GM23338 (cell line): ENCODE measurements at regions not wholly inside any gene's neighbourhood (a gene's known extent, or its start where the extent isn't known, plus 50 kb on each side); places are given as distances from the start of the nearest gene placed in this dataset.
"Not testable (repeated sequence)": the region's sequence is repeated elsewhere in the genome, so short reads cannot be mapped to it uniquely, and the experiment has no call there.

Source experiments
- ATAC-seq: fragments of 200-7000 bp; cut with Tn5 transposase; 3 replicates; pipeline ENCODE4 v1.9.1; 2020
- DNase-seq: peaks from one replicate; pipeline ENCODE4 v3.0.0-alpha.2; 2015; ENCODE audit warnings: low spot score
- H2AFZ ChIP-seq: fragments of 200-600 bp; sonication (generic); 2 replicates; pipeline ENCODE4 v1.8.0; 2016; ENCODE audit warnings: antibody characterized with exemption, mild to moderate bottlenecking, moderate library complexity
- H3F3A ChIP-seq: fragments of 200-600 bp; sonication (generic); replicated peaks from 2 replicates; pipeline ENCODE4 v1.8.0; 2017; ENCODE audit warnings: antibody characterized with exemption, mixed run types, low read depth
- H3K27ac ChIP-seq: fragments of 200-600 bp; sonication (generic); 2 replicates; pipeline ENCODE4 v1.6.1; 2016; ENCODE audit warnings: low read depth
- H3K27me3 ChIP-seq: fragments of 200-600 bp; sonication (generic); 2 replicates; pipeline ENCODE4 v1.8.0; 2016; ENCODE audit warnings: mild to moderate bottlenecking, mixed run types, moderate library complexity; ENCODE audit not compliant: insufficient read depth
- H3K36me3 ChIP-seq: fragments of 200-600 bp; sonication (generic); 2 replicates; pipeline ENCODE4 v1.8.0; 2016; ENCODE audit warnings: mild to moderate bottlenecking; ENCODE audit not compliant: insufficient read depth
- H3K4me1 ChIP-seq: fragments of 200-600 bp; sonication (generic); 2 replicates; pipeline ENCODE4 v1.8.0; 2016; ENCODE audit warnings: mild to moderate bottlenecking, moderate library complexity; ENCODE audit not compliant: insufficient read depth
- H3K4me2 ChIP-seq: fragments of 200-600 bp; sonication (generic); 2 replicates; pipeline ENCODE4 v1.7.1; 2017; ENCODE audit warnings: mixed run types
- H3K4me3 ChIP-seq: fragments of 200-600 bp; sonication (generic); 2 replicates; pipeline ENCODE4 v1.6.1; 2016; ENCODE audit warnings: mixed run types
- H3K79me2 ChIP-seq: fragments of 200-600 bp; sonication (generic); replicated peaks from 2 replicates; pipeline ENCODE4 v1.8.0; 2017; ENCODE audit warnings: mild to moderate bottlenecking; ENCODE audit not compliant: insufficient read depth
- H3K9me2 ChIP-seq: fragments of 200-600 bp; sonication (generic); 2 replicates; pipeline ENCODE4 v1.8.0; 2017; ENCODE audit not compliant: insufficient read depth
- H4K20me1 ChIP-seq: fragments of 200-600 bp; sonication (generic); replicated peaks from 2 replicates; pipeline ENCODE4 v1.8.0; 2017; ENCODE audit warnings: mild to moderate bottlenecking; ENCODE audit not compliant: insufficient read depth
- H3K27ac Mint-ChIP-seq: 2 replicates; pipeline ENCODE4 v1.8.0; 2020; ENCODE audit warnings: inconsistent platforms, mild to moderate bottlenecking, moderate library complexity, mixed read lengths
- H3K27me3 Mint-ChIP-seq: 3 replicates; pipeline ENCODE4 v1.8.0; 2022; ENCODE audit warnings: low read depth, mild to moderate bottlenecking, moderate library complexity, mixed read lengths, inconsistent platforms; ENCODE audit not compliant: insufficient read depth, poor library complexity
- H3K36me3 Mint-ChIP-seq: 3 replicates; pipeline ENCODE4 v1.8.0; 2021; ENCODE audit warnings: low read depth, mild to moderate bottlenecking, inconsistent platforms, moderate library complexity, mixed read lengths
- H3K4me1 Mint-ChIP-seq: 3 replicates; pipeline ENCODE4 v1.8.0; 2020; ENCODE audit warnings: mild to moderate bottlenecking, inconsistent platforms, mixed read lengths
- H3K4me3 Mint-ChIP-seq: 3 replicates; pipeline ENCODE4 v1.8.0; 2021; ENCODE audit warnings: moderate library complexity, mild to moderate bottlenecking, inconsistent platforms, mixed read lengths
- H3K9me3 Mint-ChIP-seq: 3 replicates; pipeline ENCODE4 v1.8.0; 2020; ENCODE audit warnings: moderate library complexity, mild to moderate bottlenecking, inconsistent platforms, mixed read lengths
- CTCF ChIP-seq, 2 experiments: fragments of 200-600 bp in 1 of 2; sonication (generic) in 1 of 2; conservative IDR thresholded peaks; 2 replicates each; pipeline versions ENCODE4 v1.5.1 to v1.6.1; 2016 to 2017; ENCODE audit warnings: antibody characterized with exemption in 2 of 2, low read depth in 2 of 2, mild to moderate bottlenecking in 2 of 2, moderate library complexity in 1 of 2

- Mint-ChIP-seq H3K9me3 (peaks cover 12% of the 10 kb centered on the region), H3K36me3 (peaks cover 18% of the 10 kb centered on the region), H3K4me1 (peaks cover 10% of the 10 kb centered on the region; the same call in 2 of the 3 replicates)
- not testable (repeated sequence) for H4K20me1 ChIP-seq, ATAC-seq, H3K27ac Mint-ChIP-seq, H3K4me1 ChIP-seq, H2AFZ ChIP-seq, H3K4me2 ChIP-seq, H3K36me3 ChIP-seq, H3K79me2 ChIP-seq, H3F3A ChIP-seq, H3K4me3 ChIP-seq, H3K27ac ChIP-seq, H3K4me3 Mint-ChIP-seq, H3K27me3 Mint-ChIP-seq, H3K9me2 ChIP-seq, H3K27me3 ChIP-seq
- peak; percentile 40 for DNase-seq
- peak; percentile 54 to 56 for TF ChIP-seq CTCF (conservative IDR thresholded peaks at IDR 0.05; ENCODE audit: low read depth in 2 of 2)
Observed at GRCh38 chr5:21485458-21486000, 1367.6 kb downstream of the CDH12 start.

- not testable (repeated sequence) for H4K20me1 ChIP-seq, H3K27me3 Mint-ChIP-seq, H3K9me2 ChIP-seq, H3K4me3 ChIP-seq, H2AFZ ChIP-seq, H3K27me3 ChIP-seq, ATAC-seq, H3K36me3 ChIP-seq, H3K27ac ChIP-seq, H3K4me2 ChIP-seq, H3K79me2 ChIP-seq, H3F3A ChIP-seq, H3K4me1 ChIP-seq, DNase-seq, H3K4me3 Mint-ChIP-seq, H3K27ac Mint-ChIP-seq
- H3K9me3 Mint-ChIP-seq, result peaks cover 12% of the 10 kb centered on the region
- peaks cover 22% of the 10 kb centered on the region for H3K36me3 Mint-ChIP-seq
- H3K4me1 Mint-ChIP-seq, result peaks cover 10% of the 10 kb centered on the region; the same call in 2 of the 3 replicates
Observed at GRCh38 chr5:21484498-21484889, 1368.7 kb downstream of the CDH12 start.

GRCh38 chr5:21483790-21484497 lies 1369.2 kb downstream of the CDH12 start:
- H3K27ac Mint-ChIP-seq, H3K36me3 ChIP-seq, DNase-seq, H3K4me2 ChIP-seq, H3K4me3 ChIP-seq, H3K9me2 ChIP-seq, H2AFZ ChIP-seq, H3K27me3 ChIP-seq, H3K27me3 Mint-ChIP-seq, H3K4me1 ChIP-seq, ATAC-seq, H3K79me2 ChIP-seq, H4K20me1 ChIP-seq, H3K27ac ChIP-seq, H3K4me3 Mint-ChIP-seq, H3F3A ChIP-seq: not testable (repeated sequence)
- Mint-ChIP-seq H3K9me3 (peaks cover 12% of the 10 kb centered on the region), H3K36me3 (peaks cover 22% of the 10 kb centered on the region), H3K4me1 (peaks cover 10% of the 10 kb centered on the region; the same call in 2 of the 3 replicates)

- not testable (repeated sequence) for H4K20me1 ChIP-seq, H3F3A ChIP-seq, H3K4me3 ChIP-seq, H3K27ac Mint-ChIP-seq, H3K4me1 ChIP-seq, ATAC-seq, H3K79me2 ChIP-seq, H3K4me3 Mint-ChIP-seq, DNase-seq, H3K9me2 ChIP-seq, H2AFZ ChIP-seq, H3K36me3 ChIP-seq, H3K27ac ChIP-seq, H3K4me2 ChIP-seq, H3K27me3 Mint-ChIP-seq, H3K27me3 ChIP-seq
- H3K4me1 Mint-ChIP-seq, result peaks cover 10% of the 10 kb centered on the region; the same call in 2 of the 3 replicates
- peaks cover 26% of the 10 kb centered on the region for H3K36me3 Mint-ChIP-seq
- H3K9me3 Mint-ChIP-seq, result peaks cover 12% of the 10 kb centered on the region
Observed at GRCh38 chr5:21482983-21483650, 1370.0 kb downstream of the CDH12 start.

GRCh38 chr5:21482522-21482921 lies 1370.6 kb downstream of the CDH12 start:
- Mint-ChIP-seq H3K36me3 (peaks cover 26% of the 10 kb centered on the region), H3K9me3 (peaks cover 12% of the 10 kb centered on the region), H3K4me1 (peaks cover 10% of the 10 kb centered on the region; the same call in 2 of the 3 replicates)
- not testable (repeated sequence) for ATAC-seq, H3K27ac ChIP-seq, H4K20me1 ChIP-seq, H3K9me2 ChIP-seq, H3K4me3 ChIP-seq, H2AFZ ChIP-seq, H3K27me3 Mint-ChIP-seq, H3K36me3 ChIP-seq, H3K27ac Mint-ChIP-seq, H3F3A ChIP-seq, H3K79me2 ChIP-seq, H3K4me2 ChIP-seq, H3K4me3 Mint-ChIP-seq, H3K27me3 ChIP-seq, H3K4me1 ChIP-seq
- peak; percentile 1 for DNase-seq
